ENCODE measurements at regions not wholly inside any gene's neighbourhood (a gene's known extent, or its start where the extent isn't known, plus 50 kb on each side); places are given as distances from the start of the nearest gene placed in this dataset.

DNA sequence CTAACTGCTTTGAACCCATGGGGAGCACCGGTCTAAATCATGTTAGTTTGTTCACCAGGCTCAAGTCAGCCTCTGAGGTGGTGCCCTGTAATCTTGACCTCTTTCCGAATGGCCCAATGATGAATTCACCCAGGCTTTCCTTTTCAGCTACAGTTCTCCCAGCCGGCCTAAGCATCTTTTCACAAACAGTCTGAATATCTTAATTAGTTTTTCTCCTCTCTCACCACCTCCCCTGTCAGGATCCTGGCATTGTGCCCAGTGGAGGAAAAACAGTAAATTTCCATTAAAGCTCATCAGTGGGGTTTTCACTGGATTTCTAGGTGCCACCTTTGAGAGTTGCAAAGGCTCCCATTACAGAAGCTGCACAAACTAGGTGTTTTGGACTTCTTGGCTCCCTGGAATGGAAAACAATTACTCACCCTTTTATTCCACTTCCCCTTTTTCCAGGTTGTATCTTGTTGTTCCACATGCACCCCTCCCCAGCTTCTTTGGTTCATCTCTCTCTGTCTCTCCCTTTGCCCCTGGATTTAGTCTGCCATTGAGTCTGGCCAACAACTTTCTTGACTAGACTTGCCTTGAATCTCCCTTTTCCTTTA is 69.4 kb upstream of the ADAMTSL1 start:
- no peak for DNase-seq

DNA sequence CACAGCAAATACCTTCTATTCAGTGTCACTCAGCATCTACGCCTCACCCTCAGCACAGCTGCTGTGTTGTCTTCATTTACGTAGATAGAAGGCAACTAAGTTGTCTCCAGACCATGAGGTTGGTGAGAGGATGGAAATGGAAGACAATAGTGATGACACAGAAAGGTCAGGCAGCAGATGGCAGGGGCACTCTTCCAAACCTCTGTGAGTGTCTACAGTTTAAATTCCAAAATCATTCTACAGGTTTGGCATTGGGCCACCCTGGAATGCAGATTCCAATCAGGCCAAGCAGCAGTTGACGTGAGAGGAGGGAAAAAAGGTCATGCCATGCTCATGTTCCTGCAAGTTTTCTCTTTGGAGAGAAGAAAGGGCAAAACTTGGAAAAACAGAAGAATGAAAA is 68.7 kb upstream of the ADAMTSL1 start:
- no peak for DNase-seq

DNA sequence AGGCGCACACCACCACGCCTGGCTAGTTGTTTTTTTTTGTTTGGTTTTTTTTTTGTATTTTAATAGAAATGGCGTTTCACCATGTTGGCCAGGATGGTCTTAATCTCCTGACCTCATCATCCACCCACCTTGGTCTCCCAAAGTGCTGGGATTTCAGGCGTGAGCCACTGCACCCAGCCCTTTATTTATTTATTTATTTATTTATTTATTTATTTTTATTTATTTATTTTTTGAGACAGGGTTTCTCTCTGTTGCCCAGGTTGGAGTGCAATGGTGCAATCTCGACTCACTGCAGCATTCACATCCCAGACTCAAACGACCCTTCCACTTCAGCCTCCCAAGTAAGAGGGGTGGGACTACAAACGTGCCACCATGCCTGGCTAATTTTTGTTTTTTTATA is 63.0 kb upstream of the ADAMTSL1 start:
- DNase-seq = no peak

DNA sequence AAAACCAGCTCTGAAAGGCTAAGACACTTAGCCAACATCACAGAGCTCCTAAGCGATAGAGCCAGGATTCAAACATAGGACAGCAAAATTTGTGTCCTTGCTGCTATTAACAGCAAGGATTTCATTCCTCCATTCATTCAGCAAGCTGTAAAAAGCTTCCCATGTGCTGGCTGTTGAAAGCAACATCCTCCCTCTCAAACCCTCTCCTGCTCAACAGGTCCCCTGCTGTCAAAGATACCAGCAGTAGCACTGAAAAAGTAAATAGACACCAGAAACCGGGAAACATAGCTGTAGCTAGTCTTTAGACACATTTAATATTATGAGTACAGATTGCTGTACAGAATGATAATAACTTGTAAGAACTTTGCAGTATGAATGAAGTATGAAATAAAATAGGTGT is 52.6 kb upstream of the ADAMTSL1 start:
- DNase-seq = no peak

DNA sequence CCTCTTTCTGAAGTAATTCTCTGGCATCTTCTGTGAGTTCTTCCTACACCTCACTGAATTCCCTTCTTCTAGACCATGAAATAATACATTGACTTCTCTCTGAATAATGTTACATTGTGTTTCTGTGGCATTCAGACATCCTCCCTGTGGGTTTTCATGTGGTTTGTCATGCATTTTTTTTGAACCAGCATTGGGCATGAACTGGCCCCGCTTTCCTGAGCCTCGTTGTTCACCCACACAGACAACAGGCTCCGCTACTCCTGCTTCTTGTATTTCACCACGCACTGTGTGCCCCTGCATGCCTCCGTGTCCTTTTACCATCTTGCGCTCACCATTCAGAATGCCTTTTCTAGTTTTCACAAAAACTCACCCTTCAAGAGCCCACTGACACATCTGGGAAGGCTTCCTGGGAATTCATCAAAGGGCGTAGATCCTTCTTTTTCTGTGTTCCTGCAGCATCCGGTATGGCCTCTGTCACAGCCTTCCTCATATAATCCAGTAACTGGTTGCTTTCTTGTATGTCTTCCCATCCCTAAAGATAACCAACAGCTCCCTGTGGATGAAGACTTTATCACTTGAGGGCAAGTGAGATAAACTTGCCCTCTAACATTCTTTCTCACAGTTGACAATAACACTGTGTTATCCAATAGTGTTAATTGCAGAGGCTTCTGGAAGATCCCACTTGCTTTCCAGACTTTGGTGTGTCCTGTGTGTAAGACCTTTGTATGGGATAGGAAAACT is 51.5 kb upstream of the ADAMTSL1 start:
- DNase-seq = no peak

DNA sequence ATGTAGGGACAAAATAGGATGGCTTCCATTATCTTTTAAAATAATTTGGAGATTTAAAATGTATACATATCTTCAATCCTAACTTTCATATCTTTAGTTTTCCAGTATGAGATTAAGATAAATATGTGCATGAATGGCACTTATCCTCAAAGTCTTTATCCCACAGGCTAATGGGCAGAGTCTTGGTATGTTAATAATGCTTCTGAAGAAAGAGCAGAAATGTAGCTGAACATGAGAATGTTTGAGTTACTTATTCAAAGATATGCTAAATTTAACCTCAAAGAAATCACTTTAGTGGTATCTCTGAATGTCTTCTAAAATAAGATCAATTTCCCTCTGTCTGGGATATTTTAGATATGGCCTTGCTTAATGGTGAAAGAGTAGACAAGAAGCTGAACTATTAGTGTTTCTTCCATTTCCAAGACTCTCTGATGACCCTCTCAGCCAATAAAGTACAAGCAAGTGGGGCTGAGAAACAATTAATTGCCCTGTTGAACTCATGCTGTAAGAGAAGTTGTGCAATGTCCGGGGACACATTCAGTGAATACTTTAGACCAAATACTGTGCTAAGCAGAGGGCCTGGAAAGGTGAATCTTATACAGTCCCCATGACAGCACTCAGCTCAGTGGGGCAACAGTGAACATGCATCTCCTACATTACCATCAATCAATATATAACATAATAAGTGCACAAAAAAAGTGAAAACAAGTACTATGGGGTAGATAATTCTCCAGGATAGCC is 50.0 kb upstream of the ADAMTSL1 start:
- DNase-seq = no peak

All from activated CD8-positive, alpha-beta memory T cell treated with anti-CD3 and anti-CD28 coated beads, Interleukin-2, amount 50 U/mL, for 48 hours (primary cell).